ENCODE measurements at regions not wholly inside any gene's neighbourhood (a gene's known extent, or its start where the extent isn't known, plus 50 kb on each side); places are given as distances from the start of the nearest gene placed in this dataset.

GRCh38 chr3:30401971-30402370, 204.4 kb upstream of the TGFBR2 start:
- Histone ChIP-seq H3K4me1 (peaks cover 13% of the 10 kb centered on the region), H3K27me3 (ENCODE audit: low read depth) (no peaks in the 10 kb centered on the region), H3K9me3 (no peaks in the 10 kb centered on the region), H3K4me3 (no peak overlapping the region), H3K36me3 (replicated peaks) (no peaks in the 10 kb centered on the region)
- in situ Hi-C loops (cut with MboI; ENCODE audit: low sequenced_read_pairs), result no loop called here
- no peak for DNase-seq (ENCODE audit: low spot score in 2 of 2)

- in situ Hi-C loops (cut with MboI; ENCODE audit: low sequenced_read_pairs), result no loop called here
- H3K9me3 ChIP-seq, result no peaks in the 10 kb centered on the region
- H3K36me3 ChIP-seq (replicated peaks), result no peaks in the 10 kb centered on the region
- DNase-seq (ENCODE audit: low spot score in 2 of 2), result no peak
- no peak overlapping the region for H3K4me3 ChIP-seq
- no peaks in the 10 kb centered on the region for H3K27me3 ChIP-seq (ENCODE audit: low read depth)
- H3K4me1 ChIP-seq, result no peaks in the 10 kb centered on the region
Observed at GRCh38 chr3:30407651-30408050, 198.8 kb upstream of the TGFBR2 start.

- DNase-seq (ENCODE audit: low spot score in 2 of 2), result no peak
- no peaks in the 10 kb centered on the region for H3K4me1 ChIP-seq
- in situ Hi-C loops (cut with MboI; ENCODE audit: low sequenced_read_pairs), result no loop called here
- no peaks in the 10 kb centered on the region for H3K9me3 ChIP-seq
- H3K36me3 ChIP-seq (replicated peaks), result no peaks in the 10 kb centered on the region
- no peaks in the 10 kb centered on the region for H3K27me3 ChIP-seq (ENCODE audit: low read depth)
- H3K4me3 ChIP-seq, result no peak overlapping the region
Observed at GRCh38 chr3:30408105-30408557, 198.3 kb upstream of the TGFBR2 start.

DNA sequence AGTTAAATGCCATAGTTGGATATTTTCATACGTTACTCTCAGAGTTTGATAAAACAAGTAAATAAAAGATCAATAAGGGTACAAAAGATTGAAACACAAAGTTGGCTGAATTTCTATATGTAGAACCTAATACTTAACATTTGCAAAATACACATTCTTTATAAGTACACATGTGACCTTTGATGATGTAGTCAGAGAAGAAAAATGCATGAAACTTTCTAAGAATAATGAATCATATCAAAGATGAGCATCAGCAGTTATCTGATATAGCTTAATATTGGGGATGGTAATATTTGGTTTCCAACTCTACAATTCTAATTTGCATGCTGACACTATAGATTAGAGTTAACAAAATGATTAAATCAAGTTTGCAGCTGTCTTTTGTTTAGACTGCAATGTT, 188.0 kb upstream of the TGFBR2 start:
- no peaks in the 10 kb centered on the region for H3K27me3 ChIP-seq (ENCODE audit: low read depth)
- no peak for DNase-seq (ENCODE audit: low spot score in 2 of 2)
- H3K36me3 ChIP-seq (replicated peaks), result no peaks in the 10 kb centered on the region
- no peaks in the 10 kb centered on the region for H3K4me1 ChIP-seq
- in situ Hi-C loops (cut with MboI; ENCODE audit: low sequenced_read_pairs), result no loop called here
- H3K9me3 ChIP-seq, result no peaks in the 10 kb centered on the region
- no peak overlapping the region for H3K4me3 ChIP-seq

DNA sequence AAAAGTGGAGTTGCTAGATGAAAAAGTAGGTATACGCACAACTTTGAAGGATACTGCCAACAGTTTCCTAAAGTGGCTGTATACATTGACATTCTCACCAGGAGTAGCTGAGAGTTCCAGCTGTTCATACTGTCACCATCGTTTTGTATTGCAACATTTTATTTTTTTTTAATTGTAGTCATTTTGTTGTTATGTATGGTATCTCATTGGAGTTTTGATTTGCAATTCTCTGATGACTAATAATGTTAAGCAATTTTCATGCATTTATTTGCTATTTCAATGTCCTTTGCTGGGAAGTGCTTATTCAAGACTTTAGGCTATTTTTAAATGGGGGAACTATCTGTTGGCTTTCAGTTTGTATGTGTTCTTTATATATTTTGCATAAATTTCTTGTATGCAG, 185.1 kb upstream of the TGFBR2 start:
- no peak overlapping the region for H3K4me3 ChIP-seq
- in situ Hi-C loops (cut with MboI; ENCODE audit: low sequenced_read_pairs), result no loop called here
- H3K27me3 ChIP-seq (ENCODE audit: low read depth), result no peaks in the 10 kb centered on the region
- no peak for DNase-seq (ENCODE audit: low spot score in 2 of 2)
- no peaks in the 10 kb centered on the region for H3K9me3 ChIP-seq
- H3K36me3 ChIP-seq (replicated peaks), result no peaks in the 10 kb centered on the region
- no peaks in the 10 kb centered on the region for H3K4me1 ChIP-seq

DNA sequence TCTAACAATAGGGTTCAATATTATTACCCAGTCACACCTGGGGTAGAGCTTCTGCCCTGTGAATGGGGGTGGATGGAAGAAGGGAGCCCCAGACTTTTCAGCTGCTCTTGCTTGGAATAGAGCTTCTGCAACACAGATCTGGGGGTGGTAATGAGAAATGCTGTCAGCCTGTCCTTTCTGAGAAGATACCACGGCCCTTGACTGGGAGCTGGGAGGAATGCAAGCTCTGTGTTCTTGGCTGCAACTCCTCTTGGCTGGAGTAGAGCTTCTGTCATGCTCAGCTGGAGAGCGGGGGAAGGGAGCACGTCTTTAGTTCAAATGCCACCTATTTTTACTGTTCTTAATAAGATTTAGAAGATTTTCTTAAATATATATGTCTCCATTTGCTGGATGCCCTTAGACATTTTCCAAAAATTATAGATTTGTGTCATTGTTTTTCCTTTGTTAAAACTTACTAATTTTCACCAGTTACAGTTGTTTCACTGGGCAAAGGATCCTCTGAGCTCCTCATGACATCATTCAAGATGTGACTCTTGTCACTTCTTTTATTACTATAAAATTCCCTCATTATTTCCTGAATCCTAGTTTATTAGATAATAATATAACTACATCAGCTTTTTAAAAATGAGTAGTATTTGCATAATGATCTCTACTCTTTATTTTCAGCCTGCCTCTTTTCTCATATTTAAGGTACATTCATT, 180.0 kb upstream of the TGFBR2 start:
- in situ Hi-C loops (cut with MboI; ENCODE audit: low sequenced_read_pairs), result no loop called here
- H3K36me3 ChIP-seq (replicated peaks), result no peaks in the 10 kb centered on the region
- DNase-seq (ENCODE audit: low spot score in 2 of 2), result no peak
- H3K9me3 ChIP-seq, result no peaks in the 10 kb centered on the region
- H3K4me3 ChIP-seq, result no peak overlapping the region
- no peaks in the 10 kb centered on the region for H3K4me1 ChIP-seq
- H3K27me3 ChIP-seq (ENCODE audit: low read depth), result no peaks in the 10 kb centered on the region

DNA sequence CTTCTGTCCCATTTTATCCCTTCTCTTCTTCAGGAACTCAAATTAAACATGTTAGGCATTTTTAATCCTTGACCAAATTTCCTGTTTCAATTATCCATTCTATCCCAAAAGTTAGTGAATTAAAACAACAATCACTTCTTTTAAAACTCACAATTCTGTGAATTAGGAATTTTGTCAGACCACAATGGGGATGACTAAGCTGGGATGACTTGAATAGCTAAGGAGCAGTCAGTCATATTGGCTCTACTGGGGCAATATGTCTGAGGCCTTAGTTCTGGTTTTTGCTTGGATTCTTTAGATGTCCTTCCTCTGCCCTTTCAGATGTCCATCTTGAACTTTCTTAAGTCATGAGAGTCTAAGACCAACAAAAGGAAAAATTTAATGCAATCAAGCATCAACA, 178.2 kb upstream of the TGFBR2 start:
- DNase-seq (ENCODE audit: low spot score in 2 of 2), result no peak
- in situ Hi-C loops (cut with MboI; ENCODE audit: low sequenced_read_pairs), result no loop called here
- H3K36me3 ChIP-seq (replicated peaks), result no peaks in the 10 kb centered on the region
- no peaks in the 10 kb centered on the region for H3K4me1 ChIP-seq
- H3K4me3 ChIP-seq, result no peak overlapping the region
- H3K27me3 ChIP-seq (ENCODE audit: low read depth), result no peaks in the 10 kb centered on the region
- H3K9me3 ChIP-seq, result no peaks in the 10 kb centered on the region

DNA sequence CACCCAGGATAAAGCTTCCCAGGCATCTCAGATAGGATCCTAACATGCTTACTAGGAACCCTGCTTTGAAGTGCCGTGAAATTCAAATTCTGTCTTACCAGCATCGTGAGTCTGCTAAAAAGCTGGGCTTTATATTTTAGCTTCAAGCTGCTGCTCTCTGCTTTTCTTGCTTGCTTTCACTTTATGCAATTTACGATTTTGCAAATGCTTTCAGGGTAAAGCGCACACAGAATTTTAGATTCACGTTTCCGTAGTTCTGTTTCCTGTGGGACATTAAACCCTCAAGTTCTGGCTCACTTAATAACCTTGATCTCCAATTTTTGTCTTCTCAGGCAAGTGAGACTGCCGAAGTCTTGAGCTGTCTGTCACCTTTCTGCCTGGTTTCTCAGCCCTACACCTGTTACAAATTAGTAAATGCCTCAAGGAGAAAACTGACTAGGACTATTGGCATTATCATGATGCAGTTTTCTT, 170.5 kb upstream of the TGFBR2 start:
- Histone ChIP-seq H3K27me3 (ENCODE audit: low read depth) (no peaks in the 10 kb centered on the region), H3K9me3 (no peaks in the 10 kb centered on the region), H3K4me3 (no peak overlapping the region), H3K4me1 (no peaks in the 10 kb centered on the region), H3K36me3 (replicated peaks) (no peaks in the 10 kb centered on the region)
- no peak for DNase-seq (ENCODE audit: low spot score in 2 of 2)
- in situ Hi-C loops (cut with MboI; ENCODE audit: low sequenced_read_pairs), result no loop called here

- H3K27me3 ChIP-seq (ENCODE audit: low read depth), result no peaks in the 10 kb centered on the region
- H3K9me3 ChIP-seq, result no peaks in the 10 kb centered on the region
- DNase-seq (ENCODE audit: low spot score in 2 of 2), result no peak
- H3K4me3 ChIP-seq, result no peak overlapping the region
- no peaks in the 10 kb centered on the region for H3K36me3 ChIP-seq (replicated peaks)
- in situ Hi-C loops (cut with MboI; ENCODE audit: low sequenced_read_pairs), result no loop called here
- no peaks in the 10 kb centered on the region for H3K4me1 ChIP-seq
Observed at GRCh38 chr3:30437171-30437601, 169.2 kb upstream of the TGFBR2 start.

GRCh38 chr3:30438126-30438525, 168.3 kb upstream of the TGFBR2 start:
- H3K36me3 ChIP-seq (replicated peaks), result no peaks in the 10 kb centered on the region
- H3K9me3 ChIP-seq, result no peaks in the 10 kb centered on the region
- in situ Hi-C loops (cut with MboI; ENCODE audit: low sequenced_read_pairs), result no loop called here
- H3K27me3 ChIP-seq (ENCODE audit: low read depth), result no peaks in the 10 kb centered on the region
- no peaks in the 10 kb centered on the region for H3K4me1 ChIP-seq
- DNase-seq (ENCODE audit: low spot score in 2 of 2), result no peak
- H3K4me3 ChIP-seq, result no peak overlapping the region

DNA sequence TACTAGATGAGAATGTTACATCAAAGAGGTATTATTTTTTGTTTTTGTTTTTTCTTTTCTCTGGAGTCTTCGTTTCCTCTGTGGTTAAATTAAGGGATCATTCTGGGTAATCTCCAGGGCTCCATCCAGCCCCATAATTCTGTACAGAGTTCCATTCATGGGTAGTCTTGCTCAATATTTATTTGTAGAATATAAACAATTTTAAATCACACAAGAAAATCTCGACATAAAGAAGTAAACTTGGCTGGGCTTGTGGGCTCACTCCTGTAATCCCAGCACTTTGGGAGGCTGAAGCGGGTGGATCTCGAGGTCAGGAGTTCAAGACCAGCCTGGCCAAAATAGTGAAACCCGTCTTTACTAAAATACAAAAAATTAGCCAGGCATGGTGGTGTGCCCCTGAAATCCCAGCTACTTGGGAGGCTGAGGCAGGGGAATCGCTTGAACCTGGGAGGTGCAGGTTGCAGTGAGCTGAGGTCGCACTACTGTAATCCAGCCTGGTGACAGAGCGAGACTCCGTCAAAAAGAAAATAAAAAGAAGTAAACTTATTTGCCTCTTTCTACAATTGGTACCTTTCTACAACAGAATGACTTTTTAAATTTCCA, 166.8 kb upstream of the TGFBR2 start:
- H3K27me3 ChIP-seq (ENCODE audit: low read depth), result no peaks in the 10 kb centered on the region
- no peaks in the 10 kb centered on the region for H3K4me1 ChIP-seq
- no peaks in the 10 kb centered on the region for H3K36me3 ChIP-seq (replicated peaks)
- in situ Hi-C loops (cut with MboI; ENCODE audit: low sequenced_read_pairs), result no loop called here
- no peak for DNase-seq (ENCODE audit: low spot score in 2 of 2)
- no peaks in the 10 kb centered on the region for H3K9me3 ChIP-seq
- no peak overlapping the region for H3K4me3 ChIP-seq

DNA sequence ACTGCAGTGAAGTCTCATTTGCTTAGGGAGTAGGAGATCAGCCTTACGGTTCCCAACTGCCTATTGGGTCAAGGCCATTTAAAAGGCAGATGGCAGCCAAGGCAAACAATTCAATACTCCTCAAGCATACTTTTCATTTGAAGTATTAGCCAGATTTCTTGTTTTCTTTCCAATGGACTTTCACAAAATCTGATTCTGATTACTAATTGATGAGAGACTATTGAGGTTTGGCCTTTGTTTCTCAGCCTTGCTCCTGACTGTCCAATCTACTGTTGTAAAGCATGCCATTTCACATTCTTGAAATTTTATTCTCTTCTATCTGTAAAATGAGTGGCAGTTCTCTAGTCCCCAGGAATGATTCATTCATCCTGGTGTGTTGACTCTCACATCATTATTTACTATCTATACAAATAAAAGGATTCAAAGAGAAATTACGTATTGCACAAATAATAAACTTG, 166.2 kb upstream of the TGFBR2 start:
- Histone ChIP-seq H3K9me3 (no peaks in the 10 kb centered on the region), H3K4me1 (no peaks in the 10 kb centered on the region), H3K36me3 (replicated peaks) (no peaks in the 10 kb centered on the region), H3K27me3 (ENCODE audit: low read depth) (no peaks in the 10 kb centered on the region), H3K4me3 (no peak overlapping the region)
- in situ Hi-C loops (cut with MboI; ENCODE audit: low sequenced_read_pairs), result no loop called here
- DNase-seq (ENCODE audit: low spot score in 2 of 2), result no peak

- Histone ChIP-seq H3K36me3 (replicated peaks) (no peaks in the 10 kb centered on the region), H3K9me3 (no peaks in the 10 kb centered on the region; the same call in 1 of the 2 replicates), H3K4me1 (no peaks in the 10 kb centered on the region), H3K27me3 (ENCODE audit: low read depth) (no peaks in the 10 kb centered on the region), H3K4me3 (no peak overlapping the region)
- in situ Hi-C loops (cut with MboI; ENCODE audit: low sequenced_read_pairs), result no loop called here
- no peak for DNase-seq (ENCODE audit: low spot score in 2 of 2)
Observed at GRCh38 chr3:30440880-30441279, 165.5 kb upstream of the TGFBR2 start.

DNA sequence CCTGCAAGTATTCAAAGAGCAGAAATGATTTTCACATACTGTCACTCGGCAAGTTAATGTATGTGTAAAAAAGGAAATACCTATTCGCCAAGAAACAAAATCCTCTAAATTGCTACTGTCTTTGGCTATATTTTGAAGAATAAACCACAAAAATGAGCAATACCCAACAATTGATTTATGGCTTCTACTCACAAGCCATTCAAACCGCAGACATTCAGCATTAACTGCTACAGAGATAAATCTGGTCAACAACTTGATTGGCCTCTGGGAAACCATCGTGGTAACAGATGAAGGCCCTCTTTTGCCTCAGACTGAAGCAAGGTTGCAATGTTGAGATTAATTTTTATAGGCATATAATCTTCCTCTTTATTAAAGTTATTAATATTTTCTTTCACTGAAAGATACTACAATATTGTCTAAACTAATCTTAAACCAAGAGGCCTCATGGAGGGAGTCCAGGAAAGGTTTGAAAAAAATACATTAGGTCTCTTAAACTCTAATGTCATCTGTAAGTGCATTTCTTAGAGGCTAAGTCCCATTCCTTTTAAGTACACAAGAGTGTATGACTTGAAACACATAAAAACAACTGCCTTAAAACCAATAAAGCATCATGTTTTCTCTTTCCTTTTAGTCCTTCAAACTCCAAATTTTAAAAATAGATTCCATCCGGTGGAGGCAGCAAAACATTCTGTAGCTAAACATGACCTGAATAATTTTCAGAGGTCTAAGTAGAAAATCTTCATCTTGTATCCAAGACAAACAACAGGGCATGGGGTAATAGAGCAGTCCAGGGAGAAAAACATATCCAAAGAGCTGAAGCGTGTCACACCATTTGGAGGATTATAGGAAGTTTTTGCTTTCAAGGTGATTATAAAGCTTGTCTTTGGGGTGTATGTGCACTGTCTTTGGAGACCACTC, 162.4 kb upstream of the TGFBR2 start:
- no peaks in the 10 kb centered on the region for H3K27me3 ChIP-seq (ENCODE audit: low read depth)
- no peak overlapping the region for H3K4me3 ChIP-seq
- DNase-seq (ENCODE audit: low spot score in 2 of 2), result no peak
- H3K9me3 ChIP-seq, result no peaks in the 10 kb centered on the region; the same call in 1 of the 2 replicates
- no peaks in the 10 kb centered on the region for H3K36me3 ChIP-seq (replicated peaks)
- no peaks in the 10 kb centered on the region for H3K4me1 ChIP-seq
- in situ Hi-C loops (cut with MboI; ENCODE audit: low sequenced_read_pairs), result no loop called here
